DND-41 (cell line): ENCODE measurements at regions not wholly inside any gene's neighbourhood (a gene's known extent, or its start where the extent isn't known, plus 50 kb on each side); places are given as distances from the start of the nearest gene placed in this dataset.

Experiments used
- CTCF ChIP-seq: IDR thresholded peaks from 2 replicates; pipeline ENCODE4 v1.5.1; 2012; ENCODE audit warnings: borderline replicate concordance, low read length, moderate library complexity, mild to moderate bottlenecking; ENCODE audit not compliant: poor library complexity, severe bottlenecking; ENCODE audit errors: extremely low read depth
- EZH2 ChIP-seq: IDR thresholded peaks from 3 replicates; pipeline ENCODE4 v1.6.1; 2012; ENCODE audit warnings: borderline replicate concordance, low read depth, mild to moderate bottlenecking, moderate library complexity, low read length, inconsistent platforms; ENCODE audit not compliant: severe bottlenecking

- TF ChIP-seq CTCF (no peak), EZH2 (no peak)
These were observed 633.1 kb upstream of the SETBP1 start for GRCh38 chr18:44047585-44047984.
